HG03103 (cell line): ENCODE measurements at regions not wholly inside any gene's neighbourhood (a gene's known extent, or its start where the extent isn't known, plus 50 kb on each side); places are given as distances from the start of the nearest gene placed in this dataset.

ENCODE experiments used
- ATAC-seq: cut with Tn5 transposase; IDR thresholded peaks from one replicate; pipeline ENCODE4 v1.9.1; 2021; ENCODE audit warnings: low read depth; ENCODE audit not compliant: unreplicated experiment

GRCh38 chr7:42522227-42522991 lies 285.4 kb upstream of the GLI3 start:
- no peak for ATAC-seq

GRCh38 chr7:42511027-42511426 lies 274.0 kb upstream of the GLI3 start:
- no peak for ATAC-seq

GRCh38 chr7:42506097-42506496 lies 269.1 kb upstream of the GLI3 start:
- ATAC-seq: no peak

- no peak for ATAC-seq
Observed at GRCh38 chr7:42502022-42502421, 265.0 kb upstream of the GLI3 start.

GRCh38 chr7:42495256-42495655 lies 258.2 kb upstream of the GLI3 start:
- no peak for ATAC-seq

GRCh38 chr7:42494736-42495135 lies 257.7 kb upstream of the GLI3 start:
- no peak for ATAC-seq

GRCh38 chr7:42494199-42494710 lies 257.2 kb upstream of the GLI3 start:
- no peak for ATAC-seq

- ATAC-seq: no peak
Observed at GRCh38 chr7:42493436-42494198, 256.6 kb upstream of the GLI3 start.

GRCh38 chr7:42492920-42493319 lies 255.9 kb upstream of the GLI3 start:
- no peak for ATAC-seq

- no peak for ATAC-seq
Observed at GRCh38 chr7:42491106-42491505, 254.1 kb upstream of the GLI3 start.

GRCh38 chr7:42489299-42489698 lies 252.3 kb upstream of the GLI3 start:
- no peak for ATAC-seq

- no peak for ATAC-seq
Observed at GRCh38 chr7:42485301-42485766, 248.3 kb upstream of the GLI3 start.

GRCh38 chr7:42483886-42484285 lies 246.9 kb upstream of the GLI3 start:
- ATAC-seq: no peak

- no peak for ATAC-seq
Observed at GRCh38 chr7:42479816-42480633, 243.0 kb upstream of the GLI3 start.

GRCh38 chr7:42479452-42479815 lies 242.4 kb upstream of the GLI3 start:
- no peak for ATAC-seq

GRCh38 chr7:42478717-42479116 lies 241.7 kb upstream of the GLI3 start:
- ATAC-seq: no peak

- ATAC-seq: no peak
Observed at GRCh38 chr7:42476255-42476654, 239.2 kb upstream of the GLI3 start.

GRCh38 chr7:42475082-42475481 lies 238.1 kb upstream of the GLI3 start:
- no peak for ATAC-seq

GRCh38 chr7:42473099-42473498 lies 236.1 kb upstream of the GLI3 start:
- ATAC-seq: no peak

- no peak for ATAC-seq
Observed at GRCh38 chr7:42471573-42472174, 234.7 kb upstream of the GLI3 start.

- no peak for ATAC-seq
Observed at GRCh38 chr7:42469341-42469740, 232.3 kb upstream of the GLI3 start.
